T-helper 22 cell (primary cell): ENCODE measurements at regions not wholly inside any gene's neighbourhood (a gene's known extent, or its start where the extent isn't known, plus 50 kb on each side); places are given as distances from the start of the nearest gene placed in this dataset.

Experiments
- DNase-seq: peaks from one replicate; pipeline ENCODE4 v3.0.0-alpha.2; 2020; ENCODE audit warnings: low read depth

- DNase-seq = no peak
These were observed 267.6 kb upstream of the KCNH8 start for GRCh38 chr3:18880691-18881090.

- DNase-seq = no peak
These were observed 275.8 kb upstream of the KCNH8 start for GRCh38 chr3:18872466-18872865.

- DNase-seq = no peak
These were observed 277.7 kb upstream of the KCNH8 start for GRCh38 chr3:18870642-18871041.

DNA sequence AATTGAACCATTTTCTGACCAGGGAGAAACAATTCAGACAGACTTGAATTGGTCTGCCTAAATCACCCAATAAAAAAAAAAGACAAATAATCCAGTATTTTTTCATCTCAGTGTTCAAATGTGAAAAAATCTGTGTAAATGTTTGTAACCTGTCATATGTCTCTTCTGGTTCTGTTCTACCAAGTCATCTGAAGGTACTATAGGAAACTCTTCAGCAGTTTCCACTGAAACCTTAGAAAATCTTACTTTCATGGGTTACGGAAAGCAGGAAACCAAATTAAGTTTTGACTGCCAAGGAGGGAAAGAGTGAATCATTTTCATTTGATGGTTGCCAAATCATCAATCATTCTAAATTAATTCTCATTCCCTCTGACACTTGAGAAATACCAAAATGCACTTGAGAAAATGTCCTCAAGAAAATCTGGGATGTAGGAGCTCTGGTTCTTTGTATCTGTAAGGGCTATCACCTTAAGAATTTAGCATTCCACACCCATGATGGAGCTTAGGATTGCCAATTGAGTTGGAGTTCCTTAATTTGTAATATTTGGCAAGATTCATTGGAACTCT is 278.2 kb upstream of the KCNH8 start:
- no peak for DNase-seq

DNA sequence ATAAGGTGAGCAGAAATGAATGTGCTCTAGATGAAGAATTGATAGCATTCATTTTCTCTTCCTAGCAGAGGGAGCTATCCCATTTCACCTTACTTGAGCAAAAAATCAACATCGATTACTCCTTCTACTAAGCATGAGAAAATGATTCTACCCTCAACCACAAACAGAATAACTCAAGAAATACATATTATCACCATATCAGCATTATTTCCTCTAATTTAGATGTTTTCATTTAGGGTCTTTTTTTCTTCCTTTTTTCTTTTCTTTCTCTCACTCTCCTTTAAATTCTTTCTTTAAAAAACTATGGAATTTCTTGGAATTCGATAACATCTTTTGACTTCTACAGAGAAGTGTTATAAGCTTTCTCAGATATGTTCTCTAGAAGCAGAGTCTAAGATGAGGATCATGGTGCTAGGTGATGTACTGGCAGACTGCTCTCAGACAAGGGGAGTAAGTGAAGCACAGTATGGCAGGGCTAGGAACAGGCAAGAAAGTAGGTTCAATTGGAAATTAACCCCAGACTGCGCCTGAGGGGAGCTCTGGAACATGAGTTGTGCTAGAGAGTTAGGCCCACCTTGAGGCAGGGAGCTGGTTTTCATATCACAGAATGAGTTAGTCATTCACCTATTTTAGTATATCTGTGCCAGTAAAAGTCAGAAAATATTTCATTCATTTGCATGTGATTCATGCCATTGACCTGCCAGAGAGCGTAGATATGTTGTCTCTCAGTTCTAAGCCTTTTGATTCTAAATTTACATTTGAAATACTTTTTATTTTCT is 279.2 kb upstream of the KCNH8 start:
- DNase-seq = no peak

DNA sequence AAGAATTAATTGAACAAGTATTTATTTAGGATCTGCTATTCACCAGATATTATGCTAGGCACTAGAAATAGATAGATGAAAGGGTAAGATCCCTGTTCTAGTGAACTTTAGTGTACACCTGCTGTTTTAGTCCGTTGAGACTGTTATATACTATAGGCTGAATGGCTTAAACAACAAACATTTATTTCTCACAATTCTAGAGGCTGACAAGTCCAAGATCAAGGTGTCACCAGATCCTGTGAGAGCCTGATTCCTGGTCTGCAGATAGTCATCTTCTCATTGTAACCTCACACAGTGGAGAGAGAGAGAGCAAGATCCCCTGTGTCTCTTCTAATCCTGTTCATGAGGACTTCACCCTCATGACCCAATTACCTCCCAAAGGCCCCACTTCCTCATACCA is 281.4 kb upstream of the KCNH8 start:
- DNase-seq = no peak

- DNase-seq = no peak
These were observed 283.2 kb upstream of the KCNH8 start for GRCh38 chr3:18864933-18865731.

DNA sequence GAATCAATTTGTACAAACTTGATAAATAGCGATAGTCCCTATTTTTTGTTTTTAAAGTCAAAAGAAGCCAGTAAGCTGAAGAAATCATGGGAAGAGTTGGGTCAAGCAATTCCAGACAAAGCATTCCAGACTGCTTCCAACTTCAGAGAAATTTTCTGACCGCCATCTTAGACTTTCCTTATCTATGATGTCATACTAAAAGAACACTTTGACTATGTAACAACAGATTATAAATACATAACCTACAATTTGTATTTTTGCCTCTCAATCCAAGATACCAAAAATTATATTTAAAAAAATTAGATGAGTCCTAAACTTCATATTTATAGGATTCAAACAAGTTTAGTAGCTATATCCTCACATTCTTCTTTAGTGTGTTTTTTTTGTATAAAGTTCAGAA is 286.2 kb upstream of the KCNH8 start:
- no peak for DNase-seq

- no peak for DNase-seq
These were observed 287.2 kb upstream of the KCNH8 start for GRCh38 chr3:18861137-18861536.

GRCh38 chr3:18853269-18853668 is 295.0 kb upstream of the KCNH8 start:
- no peak for DNase-seq

GRCh38 chr3:18847583-18848197 is 300.6 kb upstream of the KCNH8 start:
- no peak for DNase-seq

DNA sequence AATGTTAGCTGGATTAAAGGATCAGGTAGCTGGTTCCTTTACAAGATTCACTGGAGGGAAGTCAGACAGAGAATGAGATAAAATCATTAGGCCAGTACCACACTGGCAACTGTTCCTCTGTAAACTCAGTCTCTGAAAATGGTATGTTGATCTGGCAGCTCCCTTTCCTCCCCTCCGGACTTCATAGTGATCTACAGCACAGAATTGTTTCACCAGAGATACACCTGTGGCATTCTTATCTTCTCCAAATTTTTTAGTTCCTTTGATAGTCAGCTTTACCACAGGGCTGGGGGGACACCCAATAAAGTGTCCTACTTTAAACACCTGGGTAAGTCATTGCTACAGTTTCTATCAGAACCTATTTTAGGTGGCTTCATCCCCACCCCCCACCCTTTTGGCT is 304.3 kb upstream of the KCNH8 start:
- no peak for DNase-seq

GRCh38 chr3:18843188-18843587 is 305.1 kb upstream of the KCNH8 start:
- DNase-seq = no peak

DNA sequence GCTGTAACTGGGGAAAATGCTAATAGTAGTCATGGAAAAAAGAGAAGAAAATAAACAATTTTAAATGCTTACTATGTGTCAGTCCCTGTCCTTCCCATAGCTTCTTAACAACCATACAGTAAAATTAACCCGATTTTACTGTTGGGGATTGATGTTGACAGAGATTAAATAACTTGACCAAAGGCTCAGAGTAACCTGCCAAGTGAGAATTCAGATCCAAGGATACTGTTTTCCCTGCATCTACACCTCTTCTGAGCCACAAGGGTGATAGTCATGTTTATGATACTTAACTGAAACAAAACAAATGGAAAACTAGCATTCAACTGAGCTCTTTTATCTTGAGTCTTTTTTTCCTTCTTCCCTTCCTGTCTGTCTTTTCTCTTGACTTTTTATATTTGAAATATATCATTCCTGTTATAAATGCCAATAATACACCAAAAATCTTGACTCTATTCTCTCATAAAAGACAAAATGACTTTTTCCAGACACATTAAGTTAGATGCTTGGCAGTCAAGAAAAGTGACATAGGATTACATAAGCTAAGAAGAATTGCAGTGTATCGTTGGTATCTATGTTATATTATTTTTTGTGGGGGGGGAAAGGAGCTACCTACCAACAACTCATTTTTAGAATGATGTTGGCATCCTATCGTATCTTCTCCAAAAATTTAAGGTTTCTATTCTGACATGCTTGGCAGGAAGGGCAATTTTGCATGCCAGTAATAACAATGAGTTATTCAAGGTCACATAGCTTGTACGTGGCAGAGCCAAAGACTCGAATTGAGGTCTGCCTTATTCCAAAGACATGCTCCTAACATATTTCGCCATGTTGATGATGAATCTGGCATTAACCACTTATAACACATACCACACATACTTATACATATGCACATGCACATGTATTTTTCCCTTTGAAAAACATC is 306.6 kb upstream of the KCNH8 start:
- DNase-seq = no peak

DNA sequence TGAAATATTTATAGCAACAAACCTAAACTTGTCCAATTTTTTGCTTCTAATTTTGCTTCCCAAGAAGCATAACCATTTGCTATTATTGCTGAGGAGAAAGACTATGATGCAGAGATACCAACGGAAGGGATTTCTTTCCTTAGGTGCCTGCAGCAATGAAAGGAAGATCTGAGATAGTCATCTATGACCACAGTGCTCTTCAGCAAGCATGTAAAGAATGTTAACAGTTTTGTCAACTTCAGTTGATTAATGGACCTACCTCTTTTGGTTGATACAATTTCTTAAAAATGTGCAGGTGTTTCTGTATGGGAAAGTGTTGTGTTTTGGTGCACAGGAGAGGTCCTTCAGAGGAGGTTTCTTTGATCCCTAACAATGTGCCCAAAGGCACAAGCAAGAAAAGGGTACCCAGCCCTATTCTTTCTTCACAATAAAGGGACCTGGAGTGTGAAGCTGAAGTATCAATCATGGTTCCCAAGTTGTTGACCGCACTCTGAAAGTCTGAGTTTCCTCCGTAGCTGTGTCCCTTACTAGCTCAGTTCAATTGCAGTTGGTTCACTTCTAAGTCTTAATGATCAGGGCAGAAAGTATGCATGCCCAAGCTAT is 307.7 kb upstream of the KCNH8 start:
- DNase-seq = no peak

DNA sequence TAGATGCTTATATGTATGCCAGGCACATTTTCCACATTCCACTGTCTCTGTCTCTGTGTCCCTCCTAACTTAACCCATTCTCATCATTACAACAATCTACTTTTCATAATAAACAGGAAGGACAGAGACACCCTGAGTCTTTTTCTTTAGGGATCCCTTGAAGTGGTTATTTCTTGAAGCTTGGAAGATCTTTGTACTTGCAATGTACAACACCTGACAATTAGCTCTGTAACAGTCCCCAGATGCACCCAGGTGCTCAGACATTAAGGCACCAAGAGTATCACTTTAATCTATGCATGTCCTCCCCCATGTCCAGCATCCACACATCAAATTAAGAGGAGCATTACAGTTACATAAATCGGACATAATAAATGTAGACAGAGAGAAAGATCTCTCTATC is 309.6 kb upstream of the KCNH8 start:
- DNase-seq = no peak

- no peak for DNase-seq
These were observed 311.1 kb upstream of the KCNH8 start for GRCh38 chr3:18837137-18837755.

GRCh38 chr3:18835021-18835420 is 313.3 kb upstream of the KCNH8 start:
- DNase-seq = no peak

GRCh38 chr3:18830087-18830486 is 318.2 kb upstream of the KCNH8 start:
- no peak for DNase-seq

GRCh38 chr3:18828637-18829036 is 319.7 kb upstream of the KCNH8 start:
- no peak for DNase-seq

DNA sequence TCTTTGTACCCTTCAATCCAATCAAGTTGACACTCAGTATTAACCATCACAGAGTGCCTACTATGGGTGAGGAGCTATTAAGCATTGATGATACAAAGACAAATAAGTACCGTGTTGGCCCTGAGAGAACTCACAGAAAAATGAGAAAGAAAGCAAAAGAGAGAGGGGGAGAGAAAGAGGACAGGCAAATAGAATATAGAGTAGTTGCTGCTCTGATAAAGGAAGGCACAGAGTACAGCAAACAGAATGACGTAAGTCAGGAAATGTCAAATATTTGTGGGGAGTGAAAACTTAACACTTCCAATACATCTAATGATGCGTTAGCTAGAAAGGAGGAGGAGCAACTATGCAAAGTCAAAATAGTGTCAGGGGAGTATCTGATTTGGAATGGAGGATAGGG is 320.6 kb upstream of the KCNH8 start:
- DNase-seq = no peak
